ENCODE measurements at regions not wholly inside any gene's neighbourhood (a gene's known extent, or its start where the extent isn't known, plus 50 kb on each side); places are given as distances from the start of the nearest gene placed in this dataset.

DNA sequence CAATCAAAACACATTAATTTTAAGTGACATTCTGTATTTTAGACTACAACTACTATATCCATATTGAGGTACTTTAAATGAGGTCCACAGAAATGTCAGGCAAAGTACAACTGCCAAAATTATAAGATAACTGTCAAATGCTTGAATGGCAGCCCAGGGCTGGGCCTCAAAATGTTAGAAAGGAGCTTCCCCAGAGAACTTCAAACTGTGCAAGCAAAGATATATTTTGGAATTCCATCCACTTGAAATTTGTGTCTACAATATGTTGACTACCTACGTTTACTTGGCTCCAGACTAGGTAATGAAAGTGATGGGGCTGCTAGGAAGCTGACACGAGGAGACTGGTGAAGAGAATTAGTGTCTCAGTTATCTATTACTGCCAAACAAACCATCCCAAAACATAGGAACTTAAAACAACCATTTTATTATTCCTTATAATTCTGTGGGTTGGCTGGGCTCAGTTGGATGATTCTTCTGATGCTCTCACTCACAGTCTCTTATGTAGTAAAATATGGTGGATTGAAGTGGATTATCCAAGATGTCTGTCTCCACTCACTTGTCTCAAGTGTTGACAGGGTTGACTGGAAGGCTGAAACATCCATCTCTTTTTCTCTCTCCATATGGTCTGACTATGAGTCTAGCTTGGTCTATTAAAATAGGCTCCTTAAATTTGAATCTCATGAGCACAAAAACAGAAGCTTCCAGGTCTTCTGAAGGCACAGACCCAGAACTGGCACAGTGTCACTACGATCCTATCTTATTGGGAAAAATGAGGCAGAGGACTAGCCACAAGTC lies 74.2 kb downstream of the FZD1 start:
- intact Hi-C loops (cut with DNase I, micrococcal nuclease): no loop called here
- Mint-ChIP-seq H3K27ac (no peak overlapping the region), H3K36me3 (ENCODE audit: low read depth) (no peaks in the 10 kb centered on the region), H3K4me3 (no peak overlapping the region), H3K27me3 (no peaks in the 10 kb centered on the region), H3K4me1 (ENCODE audit: low read depth) (no peaks in the 10 kb centered on the region), H3K9me3 (peaks cover 4% of the 10 kb centered on the region)
- POLR2A ChIA-PET: no interaction called here
- no peaks in the 10 kb centered on the region for H3K27me3 ChIP-seq (ENCODE audit: control insufficient read depth in 1 of 2, insufficient read depth in 2 of 2, low read length in 2 of 2)
- no peak for DNase-seq
- no peaks in the 10 kb centered on the region for H3K4me1 ChIP-seq (ENCODE audit: insufficient read depth, low read length)
- no peak overlapping the region for H3K4me3 ChIP-seq (ENCODE audit: low read length)
- H3K9me3 ChIP-seq (ENCODE audit: control insufficient read depth in 1 of 2, insufficient read depth in 1 of 2, low read length in 2 of 2): no peaks in the 10 kb centered on the region
- CTCF ChIA-PET: no interaction called here
- H3K27ac ChIP-seq (ENCODE audit: low read depth in 1 of 2, low read length in 2 of 2): no peak overlapping the region
- ATAC-seq (ENCODE audit: poor library complexity): no peak
- no peak for TF ChIP-seq CTCF (IDR thresholded peaks at IDR 0.05)
- no peaks in the 10 kb centered on the region for H3K36me3 ChIP-seq (ENCODE audit: insufficient read depth, low read length)

GRCh38 chr7:91342346-91342745 lies 78.1 kb downstream of the FZD1 start:
- DNase-seq (no peak), ATAC-seq (ENCODE audit: poor library complexity) (no peak)
- H3K27ac Mint-ChIP-seq: no peak overlapping the region
- ChIA-PET CTCF (no interaction called here), POLR2A (no interaction called here)
- Histone ChIP-seq H3K27ac (ENCODE audit: low read depth in 1 of 2, low read length in 2 of 2) (no peak overlapping the region), H3K4me1 (ENCODE audit: insufficient read depth, low read length) (no peaks in the 10 kb centered on the region), H3K27me3 (ENCODE audit: control insufficient read depth in 1 of 2, insufficient read depth in 2 of 2, low read length in 2 of 2) (no peaks in the 10 kb centered on the region), H3K9me3 (ENCODE audit: control insufficient read depth in 1 of 2, insufficient read depth in 1 of 2, low read length in 2 of 2) (no peaks in the 10 kb centered on the region), H3K36me3 (ENCODE audit: insufficient read depth, low read length) (no peaks in the 10 kb centered on the region), H3K4me3 (ENCODE audit: low read length) (no peak overlapping the region)
- intact Hi-C loops (cut with DNase I, micrococcal nuclease): no loop called here
- no peak overlapping the region for H3K4me3 Mint-ChIP-seq
- TF ChIP-seq CTCF (IDR thresholded peaks at IDR 0.05): no peak
- H3K36me3 Mint-ChIP-seq (ENCODE audit: low read depth): no peaks in the 10 kb centered on the region
- no peaks in the 10 kb centered on the region for H3K9me3 Mint-ChIP-seq
- H3K4me1 Mint-ChIP-seq (ENCODE audit: low read depth): no peaks in the 10 kb centered on the region
- no peaks in the 10 kb centered on the region for H3K27me3 Mint-ChIP-seq

GRCh38 chr7:91343420-91343960 lies 79.3 kb downstream of the FZD1 start:
- Mint-ChIP-seq H3K4me1 (ENCODE audit: low read depth) (no peaks in the 10 kb centered on the region), H3K9me3 (no peaks in the 10 kb centered on the region), H3K36me3 (ENCODE audit: low read depth) (no peaks in the 10 kb centered on the region), H3K27me3 (no peaks in the 10 kb centered on the region), H3K27ac (no peak overlapping the region), H3K4me3 (no peak overlapping the region)
- ATAC-seq (ENCODE audit: poor library complexity) (no peak), DNase-seq (no peak)
- H3K27me3 ChIP-seq (ENCODE audit: control insufficient read depth in 1 of 2, insufficient read depth in 2 of 2, low read length in 2 of 2): no peaks in the 10 kb centered on the region
- no peak for TF ChIP-seq CTCF (IDR thresholded peaks at IDR 0.05)
- intact Hi-C loops (cut with DNase I, micrococcal nuclease): no loop called here
- no peaks in the 10 kb centered on the region for H3K9me3 ChIP-seq (ENCODE audit: control insufficient read depth in 1 of 2, insufficient read depth in 1 of 2, low read length in 2 of 2)
- no peak overlapping the region for H3K27ac ChIP-seq (ENCODE audit: low read depth in 1 of 2, low read length in 2 of 2)
- H3K4me3 ChIP-seq (ENCODE audit: low read length): no peak overlapping the region
- H3K36me3 ChIP-seq (ENCODE audit: insufficient read depth, low read length): no peaks in the 10 kb centered on the region
- H3K4me1 ChIP-seq (ENCODE audit: insufficient read depth, low read length): no peaks in the 10 kb centered on the region
- CTCF ChIA-PET: no interaction called here
- POLR2A ChIA-PET: no interaction called here

All from CD4-positive, alpha-beta T cell (primary cell).